ENCODE measurements at regions not wholly inside any gene's neighbourhood (a gene's known extent, or its start where the extent isn't known, plus 50 kb on each side); places are given as distances from the start of the nearest gene placed in this dataset.

DNA sequence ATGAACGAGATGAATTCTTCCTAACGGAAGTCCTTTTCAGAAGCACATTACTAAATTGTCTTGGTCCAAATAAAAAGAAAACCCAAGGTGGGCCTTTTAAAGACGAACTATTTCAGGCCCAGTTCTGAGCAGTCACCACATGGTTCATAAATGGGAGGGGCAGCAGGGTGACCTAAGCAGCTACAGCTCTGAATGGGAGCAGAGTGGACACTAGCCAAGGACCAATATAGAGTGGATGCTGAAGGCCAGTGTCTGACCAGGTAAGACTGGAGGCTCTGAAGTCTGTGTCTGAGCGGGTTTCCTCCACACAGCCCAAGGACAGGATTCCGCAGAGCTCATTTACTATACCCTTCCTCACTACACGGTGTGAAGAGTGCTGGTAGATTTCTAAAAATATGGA, 159.1 kb downstream of the TMEM26 start:
- H3K4me3 ChIP-seq: no peak overlapping the region
- no peaks in the 10 kb centered on the region for H3K4me1 ChIP-seq (replicated peaks in 1 of 2)
- no peaks in the 10 kb centered on the region for H3K9me3 ChIP-seq (replicated peaks in 1 of 3)
- H3K27ac ChIP-seq: no peak overlapping the region
- intact Hi-C loops (cut with DNase I): no loop called here
- no peak for DNase-seq
- WGBS, 4 donors: 79 to 84% (median 81%) methylated on average over 6 of the region's 6 CpGs
- TF ChIP-seq, protein P1, sequence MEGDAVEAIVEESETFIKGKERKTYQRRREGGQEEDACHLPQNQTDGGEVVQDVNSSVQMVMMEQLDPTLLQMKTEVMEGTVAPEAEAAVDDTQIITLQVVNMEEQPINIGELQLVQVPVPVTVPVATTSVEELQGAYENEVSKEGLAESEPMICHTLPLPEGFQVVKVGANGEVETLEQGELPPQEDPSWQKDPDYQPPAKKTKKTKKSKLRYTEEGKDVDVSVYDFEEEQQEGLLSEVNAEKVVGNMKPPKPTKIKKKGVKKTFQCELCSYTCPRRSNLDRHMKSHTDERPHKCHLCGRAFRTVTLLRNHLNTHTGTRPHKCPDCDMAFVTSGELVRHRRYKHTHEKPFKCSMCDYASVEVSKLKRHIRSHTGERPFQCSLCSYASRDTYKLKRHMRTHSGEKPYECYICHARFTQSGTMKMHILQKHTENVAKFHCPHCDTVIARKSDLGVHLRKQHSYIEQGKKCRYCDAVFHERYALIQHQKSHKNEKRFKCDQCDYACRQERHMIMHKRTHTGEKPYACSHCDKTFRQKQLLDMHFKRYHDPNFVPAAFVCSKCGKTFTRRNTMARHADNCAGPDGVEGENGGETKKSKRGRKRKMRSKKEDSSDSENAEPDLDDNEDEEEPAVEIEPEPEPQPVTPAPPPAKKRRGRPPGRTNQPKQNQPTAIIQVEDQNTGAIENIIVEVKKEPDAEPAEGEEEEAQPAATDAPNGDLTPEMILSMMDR (IDR thresholded peaks at IDR 0.05): no peak
- no peak for TF ChIP-seq POLR2A (IDR thresholded peaks at IDR 0.05)
- H3K36me3 ChIP-seq (replicated peaks in 1 of 2): no peaks in the 10 kb centered on the region
- H3K27me3 ChIP-seq: no peaks in the 10 kb centered on the region

DNA sequence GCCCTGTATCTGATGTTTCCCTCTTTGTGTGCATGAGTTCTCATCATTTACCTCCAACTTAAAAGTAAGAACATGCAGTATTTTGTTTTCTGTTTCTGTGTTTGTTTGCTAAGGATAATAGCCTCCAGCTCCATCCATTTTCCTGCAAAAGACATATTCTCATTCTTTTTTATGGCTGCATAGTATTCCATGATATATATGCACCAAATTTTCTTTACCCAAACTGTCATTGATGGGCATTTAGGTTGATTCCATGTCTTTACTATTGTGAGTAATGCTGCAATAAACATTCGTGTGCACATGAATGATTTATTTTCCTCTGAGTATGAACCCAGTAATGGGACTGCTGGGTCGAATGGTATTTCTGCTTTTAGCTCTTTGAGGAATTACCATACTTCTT, 163.4 kb downstream of the TMEM26 start:
- H3K9me3 ChIP-seq (replicated peaks in 1 of 3): no peaks in the 10 kb centered on the region
- H3K27me3 ChIP-seq: no peaks in the 10 kb centered on the region
- WGBS, 4 donors: 76 to 86% (median 80%) methylated on average over 2 of the region's 2 CpGs
- H3K4me1 ChIP-seq (replicated peaks in 1 of 2): no peaks in the 10 kb centered on the region
- DNase-seq: no peak
- H3K27ac ChIP-seq: no peak overlapping the region
- H3K4me3 ChIP-seq: no peak overlapping the region
- no peaks in the 10 kb centered on the region for H3K36me3 ChIP-seq (replicated peaks in 1 of 2)
- intact Hi-C loops (cut with DNase I): loop anchor here in 1 of 2 donors (5.0 to 10.0 kb wide), 2 partner anchors 325 to 473 kb away; no protein-coding TSS in a partner anchor
- TF ChIP-seq POLR2A (IDR thresholded peaks at IDR 0.05): no peak
- TF ChIP-seq, protein P1 (IDR thresholded peaks at IDR 0.05): no peak

DNA sequence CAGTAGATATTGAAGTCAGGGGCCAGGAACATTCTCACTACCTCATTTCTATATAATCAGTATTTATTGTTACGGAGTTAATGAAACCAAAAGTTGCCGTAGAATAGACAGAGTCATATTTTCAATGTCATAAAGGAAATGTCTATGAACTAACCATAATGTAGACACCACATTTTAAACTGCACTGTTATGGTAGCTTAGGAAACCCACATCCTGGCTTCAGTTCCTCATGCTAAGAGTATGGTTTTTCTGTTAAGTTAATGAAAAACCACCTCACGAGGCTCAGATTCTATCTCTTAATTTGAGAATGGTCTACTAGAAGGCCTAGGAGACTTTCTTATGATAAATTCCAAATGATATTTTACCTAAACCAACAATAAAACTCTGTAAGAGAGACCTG, 166.5 kb downstream of the TMEM26 start:
- H3K36me3 ChIP-seq (replicated peaks in 1 of 2): no peaks in the 10 kb centered on the region
- DNase-seq: no peak
- no peak overlapping the region for H3K27ac ChIP-seq
- H3K27me3 ChIP-seq: no peaks in the 10 kb centered on the region
- H3K4me3 ChIP-seq: no peak overlapping the region
- no peaks in the 10 kb centered on the region for H3K9me3 ChIP-seq (replicated peaks in 1 of 3)
- H3K4me1 ChIP-seq (replicated peaks in 1 of 2): peaks cover 5 to 8% of the 10 kb centered on the region in 2 donors
- intact Hi-C loops (cut with DNase I): loop anchor here in 1 of 2 donors (5.0 to 10.0 kb wide), 2 partner anchors 322 to 469 kb away; no protein-coding TSS in a partner anchor
- TF ChIP-seq POLR2A (IDR thresholded peaks at IDR 0.05): no peak
- TF ChIP-seq, protein P1 (IDR thresholded peaks at IDR 0.05): no peak
- WGBS, 4 donors: 73 to 83% (median 76%) methylated on average over 3 of the region's 3 CpGs

DNA sequence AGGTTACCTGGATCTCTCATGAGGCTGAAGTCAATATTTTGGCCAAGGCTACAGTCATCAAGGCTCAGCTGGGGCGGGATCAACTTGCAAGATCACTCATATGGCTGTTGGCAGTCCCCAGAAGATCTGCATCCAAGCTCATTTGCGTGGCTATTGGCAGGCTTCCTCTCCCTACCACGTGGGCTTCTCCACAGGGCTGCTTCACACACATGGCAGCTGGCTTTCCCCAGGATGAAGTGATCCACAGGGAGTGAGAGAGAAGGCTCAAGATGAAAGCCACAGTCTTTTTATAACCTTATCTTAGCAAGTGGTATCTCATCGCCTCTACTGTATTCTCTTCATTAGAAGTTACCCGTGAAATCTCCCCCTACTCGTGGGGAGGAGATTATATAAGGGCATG, 167.4 kb downstream of the TMEM26 start:
- 71 to 78% (median 75%) methylated on average over 6 of the region's 6 CpGs for WGBS, 4 donors
- intact Hi-C loops (cut with DNase I): loop anchor here in 1 of 2 donors (5.0 to 10.0 kb wide), 2 partner anchors 321 to 468 kb away; no protein-coding TSS in a partner anchor

More for the DNA sequence above, 167.4 kb downstream of the TMEM26 start:
- no peak overlapping the region for H3K4me3 ChIP-seq
- no peaks in the 10 kb centered on the region for H3K36me3 ChIP-seq (replicated peaks in 1 of 2)
- H3K4me1 ChIP-seq (replicated peaks in 1 of 2): peaks cover 5 to 8% of the 10 kb centered on the region in 2 donors
- no peaks in the 10 kb centered on the region for H3K9me3 ChIP-seq (replicated peaks in 1 of 3)
- no peak overlapping the region for H3K27ac ChIP-seq
- no peak for DNase-seq
- TF ChIP-seq, protein P1 (IDR thresholded peaks at IDR 0.05): no peak
- TF ChIP-seq POLR2A (IDR thresholded peaks at IDR 0.05): no peak
- no peaks in the 10 kb centered on the region for H3K27me3 ChIP-seq
